ENCODE measurements at regions not wholly inside any gene's neighbourhood (a gene's known extent, or its start where the extent isn't known, plus 50 kb on each side); places are given as distances from the start of the nearest gene placed in this dataset.
"Not testable (repeated sequence)": the region's sequence is repeated elsewhere in the genome, so short reads cannot be mapped to it uniquely, and the experiment has no call there.

DNA sequence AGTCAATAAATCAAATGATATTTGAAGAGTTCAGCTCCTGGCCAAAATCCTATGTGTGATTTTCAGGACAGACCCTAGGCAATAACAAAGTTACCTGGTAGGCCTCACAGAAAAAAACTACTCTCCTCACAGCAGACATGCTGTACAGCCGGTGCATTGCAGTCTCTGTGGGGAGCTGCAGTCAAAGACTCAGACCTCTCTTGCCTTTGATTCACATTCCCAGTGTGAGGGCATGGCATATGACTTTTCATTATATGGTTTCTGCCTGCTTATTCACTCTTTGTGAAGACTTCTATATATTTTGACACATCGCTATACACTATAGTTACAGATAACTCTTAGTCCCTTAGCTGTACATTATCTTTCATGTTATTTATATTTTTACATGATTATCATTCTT, 2684.3 kb upstream of the PCDH20 start:
- no peak for DNase-seq

DNA sequence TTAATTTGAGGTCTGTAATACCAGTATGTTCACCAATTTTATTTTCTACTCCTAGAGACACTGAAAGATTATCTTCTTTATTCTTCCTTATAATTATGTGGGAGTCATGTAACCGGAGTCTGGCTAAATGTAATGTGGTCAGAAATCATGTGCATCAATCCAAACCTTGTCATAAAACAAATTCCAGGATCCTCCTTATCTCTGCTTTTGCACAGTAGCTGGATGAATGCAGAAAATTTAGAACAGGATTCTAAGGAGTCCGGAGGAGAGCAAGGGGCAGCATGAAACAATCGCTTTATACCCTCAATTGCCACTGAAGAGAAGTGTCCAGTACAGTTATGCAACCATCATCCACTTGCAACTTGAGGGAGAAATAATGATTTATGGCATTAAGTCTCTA, 2674.7 kb upstream of the PCDH20 start:
- DNase-seq = no peak

DNA sequence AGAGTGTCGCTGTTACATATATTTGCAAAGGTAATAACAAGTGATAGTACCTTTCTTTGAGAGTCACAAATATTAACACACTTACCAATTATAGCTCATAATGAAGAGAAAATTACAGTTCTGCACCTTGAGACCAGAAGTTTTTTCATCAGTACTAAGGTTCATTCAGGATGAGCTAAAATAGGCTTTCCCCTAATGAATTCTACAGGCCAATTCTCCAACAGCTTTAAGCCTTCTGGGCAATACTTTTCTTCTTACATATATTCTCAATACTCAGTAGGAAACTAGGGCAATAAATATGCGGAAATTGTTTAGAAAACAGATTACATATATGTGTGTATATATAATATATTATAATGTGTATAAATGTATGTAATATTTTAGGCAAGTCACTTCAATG, 2672.8 kb upstream of the PCDH20 start:
- no peak for DNase-seq

DNA sequence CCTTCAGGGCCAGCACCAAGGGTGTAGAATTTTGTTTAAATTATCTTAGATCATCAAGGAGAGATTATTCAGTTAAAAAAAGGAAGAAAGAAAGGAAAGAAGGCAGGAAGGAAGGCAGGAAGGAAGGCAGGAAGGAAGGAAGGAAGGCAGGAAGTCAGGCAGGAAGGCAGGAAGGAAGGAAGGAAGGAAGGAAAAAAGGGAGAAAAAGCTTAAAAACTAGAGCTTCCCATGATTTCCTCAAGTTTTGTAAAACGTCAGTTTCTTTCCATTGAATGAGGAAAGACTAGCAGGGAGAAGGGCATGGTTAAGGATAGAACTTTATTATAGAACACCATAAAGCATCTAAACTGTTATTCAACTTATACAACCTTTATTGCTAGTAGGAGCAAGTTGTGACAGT, 2672.0 kb upstream of the PCDH20 start:
- DNase-seq = no peak

DNA sequence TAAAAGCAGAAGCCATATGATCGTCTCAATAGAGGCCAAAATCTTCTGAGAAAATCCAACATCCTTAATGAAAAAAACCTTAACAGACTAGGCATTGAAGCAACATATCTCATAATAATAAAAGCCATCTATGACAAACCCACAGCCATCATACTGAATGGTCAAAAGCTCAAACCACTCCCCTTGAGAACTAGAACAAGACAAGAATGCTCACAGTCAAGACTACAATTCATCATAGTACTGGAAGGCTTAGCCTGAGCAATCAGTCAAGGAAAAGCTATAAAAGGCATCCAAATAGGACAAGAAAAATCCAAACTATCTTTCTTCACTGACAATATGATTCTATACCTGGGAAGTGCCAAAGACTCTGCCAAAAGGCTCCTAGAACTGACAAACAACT, 2668.2 kb upstream of the PCDH20 start:
- DNase-seq = no peak

DNA sequence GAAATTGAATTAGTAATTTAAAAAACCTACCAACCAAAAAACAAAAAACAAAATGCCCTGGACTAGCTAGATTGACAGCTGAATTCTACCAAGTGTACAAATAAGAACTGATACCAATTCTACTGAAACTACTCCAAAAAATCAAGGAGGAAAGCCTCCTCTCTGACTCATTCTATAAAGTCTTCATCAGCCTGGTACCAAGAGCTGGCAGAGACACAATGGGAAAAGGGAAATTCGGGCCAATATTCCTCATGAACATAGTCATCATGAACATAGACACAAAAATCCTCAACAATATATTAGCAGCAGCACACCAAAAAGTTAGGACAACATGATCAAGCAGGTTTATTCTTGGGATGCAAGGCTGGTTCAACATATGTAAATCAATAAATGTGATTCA, 2667.7 kb upstream of the PCDH20 start:
- DNase-seq = no peak

DNA sequence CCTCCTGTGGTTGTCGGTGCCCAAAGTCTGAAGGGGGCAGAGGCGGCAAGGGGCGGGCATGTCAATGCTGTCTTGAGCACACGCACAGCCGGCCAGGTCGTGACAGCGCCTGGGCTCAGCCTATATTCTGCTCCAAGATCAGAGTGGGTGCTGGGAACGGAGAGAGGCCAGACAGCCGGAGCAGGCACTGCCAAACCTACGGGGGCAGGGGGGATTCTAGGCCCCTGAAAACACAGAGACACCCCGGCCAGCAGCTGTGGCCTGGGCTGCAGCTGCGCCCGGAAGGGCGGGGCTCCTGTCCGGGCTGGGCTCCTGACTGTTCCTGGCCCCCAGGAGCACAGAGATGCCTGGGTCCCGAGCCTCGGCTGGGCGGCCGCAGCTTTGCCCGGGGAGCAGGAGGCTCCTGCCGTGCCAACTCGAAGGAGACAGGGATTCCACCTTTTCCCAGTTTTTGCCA, 2662.9 kb upstream of the PCDH20 start:
- DNase-seq = no peak

DNA sequence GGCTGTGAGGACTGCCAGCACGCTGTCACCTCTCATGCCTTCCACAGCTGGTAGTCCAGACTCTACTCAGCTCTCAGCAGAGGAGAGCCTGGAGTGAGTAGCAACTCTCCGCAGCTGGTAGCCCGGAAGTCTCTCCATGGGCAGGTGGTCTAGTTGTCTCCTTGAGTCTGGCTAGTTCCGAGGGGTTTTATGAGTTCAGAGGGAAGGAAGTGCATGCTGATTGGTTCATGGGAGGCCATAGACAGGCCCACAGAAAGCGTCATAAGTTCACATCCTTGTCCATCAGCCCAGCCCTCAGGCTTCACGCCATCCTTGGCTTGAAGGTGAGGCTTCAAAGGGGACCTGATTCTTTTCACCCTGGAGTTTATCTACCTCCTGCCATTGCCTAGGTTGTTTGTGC, 2662.4 kb upstream of the PCDH20 start:
- no peak for DNase-seq

DNA sequence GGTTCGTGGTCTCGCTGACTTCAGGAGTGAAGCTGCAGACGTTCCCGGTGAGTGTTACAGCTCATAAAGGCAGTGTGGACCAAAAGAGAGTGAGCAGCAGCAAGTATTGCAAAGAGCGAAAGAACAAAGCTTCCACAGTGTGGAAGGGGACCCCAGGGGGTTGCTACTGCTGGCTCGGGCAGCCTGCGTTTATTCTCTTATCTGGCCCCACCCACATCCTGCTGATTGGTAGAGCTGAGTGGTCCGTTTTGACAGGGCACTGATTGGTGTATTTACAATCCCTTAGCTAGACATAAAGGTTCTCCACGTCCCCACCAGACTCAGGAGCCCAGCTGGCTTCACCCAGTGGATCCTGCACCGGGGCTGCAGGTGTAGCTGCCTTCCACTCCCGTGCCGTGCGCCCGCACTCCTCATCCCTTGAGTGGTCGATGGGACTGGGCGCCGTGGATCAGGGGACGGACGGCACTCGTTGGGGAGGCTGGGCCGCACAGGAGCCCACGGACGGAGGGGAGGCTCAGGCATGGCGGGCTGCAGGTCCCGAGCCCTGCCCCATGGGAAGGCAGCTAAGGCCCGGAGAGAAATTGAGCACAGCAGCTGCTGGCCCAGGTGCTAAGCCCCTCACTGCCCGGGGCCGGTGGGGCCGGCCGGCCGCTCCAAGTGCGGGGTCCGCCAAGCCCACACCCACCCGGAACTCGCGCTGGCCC, 2661.6 kb upstream of the PCDH20 start:
- DNase-seq = not testable (repeated sequence)

DNA sequence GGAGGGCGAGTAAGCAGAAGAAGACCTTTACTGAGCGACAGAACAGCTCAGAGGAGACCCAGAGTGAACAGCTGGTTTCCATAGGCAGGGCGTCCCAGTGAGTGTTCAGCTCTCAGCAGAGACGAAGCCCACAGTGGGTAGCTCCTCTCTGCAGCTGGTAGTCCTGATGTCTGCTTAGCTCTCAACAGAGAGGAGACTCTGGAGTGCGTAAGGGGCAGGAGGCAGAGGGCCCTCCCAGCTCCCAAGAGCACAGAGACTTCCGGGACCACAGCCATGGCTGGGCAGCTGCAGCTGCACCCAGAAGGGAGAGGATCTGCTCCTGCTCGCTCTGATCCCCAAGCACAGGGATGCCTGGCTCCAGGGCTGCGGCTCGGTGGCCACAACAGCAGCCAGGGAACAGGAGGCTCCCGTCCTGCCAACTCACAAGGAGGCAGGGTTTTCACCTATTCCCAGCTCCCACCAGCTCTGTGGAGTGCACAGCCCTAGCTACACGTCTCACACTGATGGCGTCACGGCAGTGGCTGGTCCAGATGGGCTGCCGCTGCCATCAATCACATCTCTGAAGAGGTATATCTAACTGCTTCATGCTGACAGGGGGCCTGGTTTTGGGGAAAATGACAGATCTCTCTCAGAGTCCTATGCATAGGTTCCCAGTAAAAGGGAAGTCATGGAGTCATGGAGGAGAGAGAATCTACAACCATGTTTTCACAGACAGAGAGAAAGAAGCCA, 2660.1 kb upstream of the PCDH20 start:
- no peak for DNase-seq

DNA sequence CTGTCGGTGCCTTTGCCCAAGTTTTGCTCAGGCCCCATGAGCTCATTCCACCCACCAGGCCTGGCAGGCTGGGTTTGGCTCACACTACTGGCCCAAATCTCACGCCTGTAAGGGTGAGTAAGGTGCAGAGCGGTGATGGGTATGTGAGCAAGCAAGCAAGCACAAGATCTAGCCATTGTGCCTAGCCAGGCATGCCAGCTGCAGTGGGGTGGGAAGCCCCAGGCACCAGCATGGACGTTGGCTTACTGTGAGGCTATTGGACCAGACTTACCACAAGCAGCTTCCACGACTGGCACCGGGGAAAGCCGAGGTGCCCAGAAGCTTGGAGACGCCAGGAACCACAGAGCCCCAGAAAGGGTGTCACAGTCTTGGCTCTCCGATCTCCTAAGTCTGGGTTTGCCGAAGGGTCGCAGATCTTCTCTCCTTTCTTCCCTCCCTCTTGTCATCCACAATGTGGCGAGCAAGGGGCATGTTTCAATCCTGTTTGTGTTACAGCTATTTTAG, 2659.4 kb upstream of the PCDH20 start:
- DNase-seq = no peak

DNA sequence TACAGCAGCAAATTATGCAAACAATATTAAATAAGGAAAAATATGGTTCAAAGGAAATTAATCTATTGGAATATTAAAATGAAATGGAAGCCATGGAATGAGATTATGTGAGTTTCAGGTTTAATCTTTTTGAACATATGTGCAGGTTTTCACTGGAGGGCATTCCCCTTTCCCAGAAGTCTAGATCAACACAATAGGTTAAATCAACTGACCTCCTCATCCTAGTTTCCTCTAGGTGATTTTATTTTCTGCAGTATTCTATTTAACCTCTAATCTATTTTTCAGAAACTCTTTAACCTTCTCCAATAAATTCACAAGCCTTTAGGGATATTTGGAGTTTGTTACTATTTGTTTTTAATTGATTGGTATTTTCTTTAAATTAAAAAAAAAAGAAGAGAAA, 2657.6 kb upstream of the PCDH20 start:
- no peak for DNase-seq

DNA sequence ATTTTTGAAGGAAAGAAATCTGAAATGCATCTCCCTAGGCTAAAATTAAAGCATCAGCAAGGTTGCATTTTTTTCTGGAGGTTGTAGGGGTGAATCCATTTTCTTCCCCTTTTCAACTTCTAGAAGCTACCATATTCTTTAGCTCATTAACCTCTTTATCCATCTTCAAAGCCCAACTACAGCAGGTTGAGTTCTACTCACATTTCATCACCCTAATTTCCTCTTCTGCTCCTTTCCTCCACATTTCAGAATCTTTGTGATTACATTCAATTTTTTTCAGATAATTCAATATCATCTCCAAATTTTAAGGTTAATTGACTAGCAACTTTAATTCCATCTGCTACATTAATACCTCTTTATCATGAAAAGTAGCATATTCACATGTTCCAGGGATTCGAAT, 2655.7 kb upstream of the PCDH20 start:
- no peak for DNase-seq

DNA sequence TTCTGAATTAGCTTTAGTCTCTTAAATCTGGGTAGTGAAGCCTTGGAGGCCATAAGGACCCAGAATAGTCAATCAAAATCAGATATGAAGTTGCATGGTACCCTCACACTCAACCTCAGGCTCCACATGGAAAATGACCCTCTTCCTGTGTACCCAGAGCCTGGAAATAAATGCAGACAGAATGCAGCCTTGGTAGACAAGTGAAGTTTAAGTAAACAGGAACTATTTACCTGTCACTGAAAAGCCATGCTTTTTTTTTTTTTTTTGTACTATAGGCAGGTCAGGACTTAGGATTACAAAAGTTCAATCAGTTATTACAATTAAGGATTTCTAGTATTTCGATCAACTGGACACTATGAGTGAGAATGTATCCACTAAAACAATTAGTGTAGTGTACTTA, 2654.2 kb upstream of the PCDH20 start:
- no peak for DNase-seq

DNA sequence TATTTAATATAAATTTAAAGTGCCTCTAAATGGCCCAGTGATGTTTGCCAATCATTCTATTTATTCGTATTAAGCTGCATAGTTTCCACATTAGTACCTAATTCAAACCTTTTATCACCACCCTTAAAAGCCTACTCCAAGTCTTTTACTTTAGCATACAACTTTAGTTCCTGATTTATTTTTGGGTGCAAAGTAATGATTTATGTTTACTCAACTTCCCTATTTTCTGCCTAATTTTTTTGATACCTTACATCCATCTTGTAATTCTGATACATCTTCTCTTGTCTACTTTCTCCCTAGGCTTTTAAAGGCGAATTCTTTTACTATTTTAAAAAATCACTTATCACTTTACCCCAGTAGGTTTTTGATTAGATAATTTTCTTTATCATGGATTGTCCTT, 2651.1 kb upstream of the PCDH20 start:
- DNase-seq = no peak

DNA sequence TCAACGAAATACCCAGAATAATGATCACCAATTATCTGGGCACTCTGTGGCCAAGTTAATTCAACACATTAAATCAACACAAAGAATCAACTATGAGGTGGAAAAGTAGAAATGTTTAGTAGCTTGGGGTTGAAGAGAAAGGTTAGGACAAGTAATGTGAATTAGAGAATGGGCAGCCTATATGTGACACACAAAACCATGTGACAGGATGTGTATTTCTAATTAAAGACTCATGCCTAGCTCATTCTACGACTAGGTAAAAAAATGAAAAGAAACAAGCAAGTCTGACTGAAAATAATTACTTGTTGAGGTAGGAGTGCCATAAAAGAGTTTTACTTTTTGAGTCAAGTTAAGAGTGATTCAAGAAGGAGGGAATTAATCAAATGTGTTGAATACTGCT, 2646.0 kb upstream of the PCDH20 start:
- no peak for DNase-seq

DNA sequence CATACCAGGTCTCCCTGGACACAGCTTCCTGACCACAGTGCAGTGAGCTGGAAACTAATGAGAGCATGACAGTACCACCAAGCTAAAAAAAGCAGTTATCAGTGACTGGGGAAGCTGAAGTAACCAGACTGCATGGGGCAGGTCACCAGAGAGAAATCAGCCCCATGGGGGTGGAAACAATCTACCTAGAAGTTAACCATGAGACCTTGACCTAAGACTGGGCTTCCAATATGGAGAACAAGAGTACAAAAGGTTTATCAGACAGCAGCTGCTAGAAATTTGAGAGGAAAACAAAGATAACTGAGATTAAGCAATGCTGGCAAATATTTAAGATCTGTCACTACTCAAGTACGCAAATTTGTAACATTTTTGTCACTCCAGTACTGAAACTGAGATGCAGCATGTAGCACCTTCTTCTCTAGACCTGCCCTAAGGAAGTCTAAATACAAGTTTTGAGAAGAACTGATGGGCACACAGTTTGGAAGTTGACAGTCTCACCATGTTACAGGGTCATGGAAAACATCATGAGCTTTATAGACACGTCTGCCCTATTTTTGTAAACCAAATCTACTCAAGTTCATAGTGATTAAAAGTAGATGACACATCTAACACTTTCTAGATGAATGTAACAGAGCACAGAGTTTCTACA, 2641.8 kb upstream of the PCDH20 start:
- no peak for DNase-seq

DNA sequence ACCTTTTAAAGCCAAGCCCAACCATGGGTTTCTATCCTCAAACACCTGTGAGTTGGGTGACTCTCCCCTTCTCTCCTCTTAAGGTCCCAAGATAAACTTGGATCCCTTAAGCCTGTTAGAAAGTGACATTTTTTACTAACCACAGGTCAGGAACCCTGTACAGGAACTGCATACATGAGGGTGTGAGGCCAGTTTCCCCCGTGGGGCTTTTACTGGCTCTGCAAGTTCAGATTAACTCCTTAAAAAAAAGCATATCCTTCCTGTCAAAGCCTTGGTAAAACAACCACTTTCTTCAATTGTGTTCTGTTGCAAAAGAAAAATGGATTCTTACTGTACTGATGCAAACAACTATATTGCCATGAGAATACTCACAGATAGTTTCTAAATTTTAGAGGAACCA, 2638.7 kb upstream of the PCDH20 start:
- no peak for DNase-seq

DNA sequence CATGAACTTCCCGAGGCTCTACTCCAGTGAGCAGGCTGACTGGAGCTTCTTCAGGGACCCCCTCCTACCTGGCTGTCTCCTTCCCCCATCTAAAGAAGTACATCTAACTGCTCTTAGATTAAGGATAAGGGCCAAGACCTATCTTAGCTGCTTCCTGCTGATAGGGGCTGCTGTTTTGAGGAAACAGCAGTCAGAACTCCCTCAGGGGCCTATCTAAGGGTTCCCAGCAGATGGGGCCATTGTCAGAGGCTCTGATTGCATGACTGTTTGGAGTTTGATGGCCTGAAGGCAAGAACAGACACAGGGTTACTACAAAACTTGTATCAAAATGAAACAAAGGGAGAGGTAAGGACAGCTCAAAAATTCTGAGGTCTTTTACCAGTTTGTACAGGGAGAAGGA, 2636.9 kb upstream of the PCDH20 start:
- DNase-seq = no peak

DNA sequence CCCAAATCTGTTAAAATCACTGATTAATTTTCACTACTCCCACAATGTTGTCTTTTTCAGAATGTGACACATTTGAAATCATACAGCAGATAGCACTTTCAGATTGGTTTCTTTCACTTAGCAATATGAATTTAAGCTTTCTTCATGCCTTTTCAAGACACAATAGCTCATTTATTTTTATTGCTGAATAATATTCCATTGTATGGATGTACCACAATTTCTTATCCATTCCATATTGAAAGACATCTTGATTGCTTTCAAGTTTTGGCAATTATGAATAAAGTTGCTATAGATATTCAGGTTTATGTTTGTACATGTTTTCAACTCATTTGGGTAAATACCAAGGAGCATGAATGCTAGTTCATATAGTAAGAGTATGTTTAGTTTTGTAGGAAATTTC, 2635.6 kb upstream of the PCDH20 start:
- DNase-seq = no peak

DNA sequence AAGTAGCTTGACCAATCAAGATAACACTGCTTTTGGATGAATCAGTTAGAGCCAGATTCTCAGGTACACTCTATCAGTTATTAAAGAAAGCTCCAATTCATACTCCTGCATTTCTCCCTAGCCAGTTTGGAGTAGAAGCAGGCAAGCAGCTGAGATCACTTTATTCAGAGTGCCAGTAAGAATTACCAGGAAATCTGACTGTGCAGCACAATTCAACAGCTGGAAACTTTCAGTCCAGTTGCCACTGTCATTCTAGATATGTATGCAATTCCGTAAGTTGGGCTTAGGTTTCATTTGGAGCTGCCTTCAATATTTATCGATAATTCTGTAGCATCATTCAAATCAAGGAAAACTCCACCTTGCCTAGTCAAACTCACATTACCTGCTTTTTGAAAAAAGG, 2625.6 kb upstream of the PCDH20 start:
- no peak for DNase-seq

DNA sequence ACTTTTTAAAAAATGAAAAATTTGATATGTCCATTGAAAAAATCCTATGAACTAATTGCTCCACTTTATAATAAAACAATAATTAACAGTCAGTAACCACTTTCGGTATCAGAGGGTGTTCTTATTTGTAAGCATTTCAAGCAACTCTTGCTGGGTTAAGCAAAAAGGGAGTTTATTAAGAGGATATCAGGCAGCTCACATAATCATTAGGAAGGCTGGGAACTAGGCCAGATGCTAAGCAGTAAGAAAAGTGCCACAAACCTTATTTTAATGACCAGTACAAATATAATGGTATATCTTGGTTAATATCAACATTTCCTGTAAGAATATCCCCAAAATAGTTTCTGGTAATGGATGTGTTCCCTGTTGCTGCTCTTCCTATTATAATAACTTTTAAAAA, 2618.3 kb upstream of the PCDH20 start:
- DNase-seq = no peak

Data from amygdala (tissue), 56 donors.